ENCODE measurements at regions not wholly inside any gene's neighbourhood (a gene's known extent, or its start where the extent isn't known, plus 50 kb on each side); places are given as distances from the start of the nearest gene placed in this dataset.

DNA sequence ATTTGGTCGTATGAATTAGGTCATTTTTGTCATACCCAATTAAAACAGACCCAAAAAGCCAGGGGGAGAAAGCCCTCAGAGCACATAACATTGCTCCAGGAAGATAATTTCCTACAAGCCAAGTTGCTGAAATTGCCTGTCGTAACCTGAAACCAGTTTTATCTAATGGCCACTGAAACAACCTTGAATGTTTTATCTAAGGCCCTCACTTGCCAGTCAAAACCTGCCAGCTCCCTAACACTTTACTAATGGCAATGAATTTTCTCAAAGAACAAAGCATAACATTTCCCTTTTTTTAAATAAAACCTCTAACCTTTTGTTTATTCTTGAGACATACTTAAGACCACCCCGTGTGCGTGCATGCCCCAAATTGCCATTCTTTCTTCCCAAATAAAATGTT is 496.2 kb upstream of the KLHL1 start (continued):
- TF ChIP-seq, protein P1, sequence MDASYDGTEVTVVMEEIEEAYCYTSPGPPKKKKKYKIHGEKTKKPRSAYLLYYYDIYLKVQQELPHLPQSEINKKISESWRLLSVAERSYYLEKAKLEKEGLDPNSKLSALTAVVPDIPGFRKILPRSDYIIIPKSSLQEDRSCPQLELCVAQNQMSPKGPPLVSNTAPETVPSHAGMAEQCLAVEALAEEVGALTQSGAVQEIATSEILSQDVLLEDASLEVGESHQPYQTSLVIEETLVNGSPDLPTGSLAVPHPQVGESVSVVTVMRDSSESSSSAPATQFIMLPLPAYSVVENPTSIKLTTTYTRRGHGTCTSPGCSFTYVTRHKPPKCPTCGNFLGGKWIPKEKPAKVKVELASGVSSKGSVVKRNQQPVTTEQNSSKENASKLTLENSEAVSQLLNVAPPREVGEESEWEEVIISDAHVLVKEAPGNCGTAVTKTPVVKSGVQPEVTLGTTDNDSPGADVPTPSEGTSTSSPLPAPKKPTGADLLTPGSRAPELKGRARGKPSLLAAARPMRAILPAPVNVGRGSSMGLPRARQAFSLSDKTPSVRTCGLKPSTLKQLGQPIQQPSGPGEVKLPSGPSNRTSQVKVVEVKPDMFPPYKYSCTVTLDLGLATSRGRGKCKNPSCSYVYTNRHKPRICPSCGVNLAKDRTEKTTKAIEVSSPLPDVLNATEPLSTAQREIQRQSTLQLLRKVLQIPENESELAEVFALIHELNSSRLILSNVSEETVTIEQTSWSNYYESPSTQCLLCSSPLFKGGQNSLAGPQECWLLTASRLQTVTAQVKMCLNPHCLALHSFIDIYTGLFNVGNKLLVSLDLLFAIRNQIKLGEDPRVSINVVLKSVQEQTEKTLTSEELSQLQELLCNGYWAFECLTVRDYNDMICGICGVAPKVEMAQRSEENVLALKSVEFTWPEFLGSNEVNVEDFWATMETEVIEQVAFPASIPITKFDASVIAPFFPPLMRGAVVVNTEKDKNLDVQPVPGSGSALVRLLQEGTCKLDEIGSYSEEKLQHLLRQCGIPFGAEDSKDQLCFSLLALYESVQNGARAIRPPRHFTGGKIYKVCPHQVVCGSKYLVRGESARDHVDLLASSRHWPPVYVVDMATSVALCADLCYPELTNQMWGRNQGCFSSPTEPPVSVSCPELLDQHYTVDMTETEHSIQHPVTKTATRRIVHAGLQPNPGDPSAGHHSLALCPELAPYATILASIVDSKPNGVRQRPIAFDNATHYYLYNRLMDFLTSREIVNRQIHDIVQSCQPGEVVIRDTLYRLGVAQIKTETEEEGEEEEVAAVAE (CRISPR knock-in tag; IDR thresholded peaks at IDR 0.05; ENCODE audit: borderline replicate concordance), result no peak
- TF ChIP-seq, protein P2, sequence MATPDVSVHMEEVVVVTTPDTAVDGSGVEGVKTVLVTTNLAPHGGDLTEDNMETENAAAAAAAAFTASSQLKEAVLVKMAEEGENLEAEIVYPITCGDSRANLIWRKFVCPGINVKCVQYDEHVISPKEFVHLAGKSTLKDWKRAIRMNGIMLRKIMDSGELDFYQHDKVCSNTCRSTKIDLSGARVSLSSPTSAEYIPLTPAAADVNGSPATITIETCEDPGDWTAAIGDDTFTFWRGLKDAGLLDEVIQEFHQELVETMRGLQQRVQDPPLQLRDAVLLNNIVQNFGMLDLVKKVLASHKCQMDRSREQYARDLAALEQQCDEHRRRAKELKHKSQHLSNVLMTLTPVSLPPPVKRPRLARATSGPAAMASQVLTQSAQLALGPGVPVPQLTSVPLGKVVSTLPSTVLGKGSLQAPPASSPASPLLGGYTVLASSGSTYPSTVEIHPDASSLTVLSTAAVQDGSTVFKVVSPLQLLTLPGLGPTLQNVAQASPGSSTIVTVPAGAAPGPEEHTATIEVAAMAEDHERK (CRISPR knock-in tag; IDR thresholded peaks at IDR 0.05; ENCODE audit: low read depth), result no peak
- TF ChIP-seq, protein P3, sequence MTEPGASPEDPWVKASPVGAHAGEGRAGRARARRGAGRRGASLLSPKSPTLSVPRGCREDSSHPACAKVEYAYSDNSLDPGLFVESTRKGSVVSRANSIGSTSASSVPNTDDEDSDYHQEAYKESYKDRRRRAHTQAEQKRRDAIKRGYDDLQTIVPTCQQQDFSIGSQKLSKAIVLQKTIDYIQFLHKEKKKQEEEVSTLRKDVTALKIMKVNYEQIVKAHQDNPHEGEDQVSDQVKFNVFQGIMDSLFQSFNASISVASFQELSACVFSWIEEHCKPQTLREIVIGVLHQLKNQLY (CRISPR knock-in tag; IDR thresholded peaks at IDR 0.05), result no peak

DNA sequence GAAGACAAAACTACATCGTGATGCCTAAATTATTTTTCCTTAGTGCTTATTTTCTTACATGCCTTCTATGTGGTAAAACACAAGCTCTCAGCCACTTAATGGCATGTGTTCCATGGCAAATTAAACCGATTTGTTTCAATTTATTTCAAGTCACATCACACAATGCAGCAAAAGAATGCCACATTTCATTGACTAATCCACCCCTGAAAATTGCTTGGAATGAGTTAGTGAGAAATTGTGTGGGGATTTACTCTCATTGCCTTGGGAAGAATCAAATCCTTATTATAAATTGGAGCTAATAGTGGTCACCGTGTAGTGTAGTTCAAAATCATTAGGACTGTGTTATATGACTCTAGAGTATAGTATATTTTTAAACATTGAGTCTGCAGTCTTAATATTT is 485.5 kb upstream of the KLHL1 start:
- ChIA-PET CTCF (ENCODE audit: low intra/inter-chr PET ratio, low total read pairs) (no interaction called here), POLR2A (no interaction called here)
- H3K79me2 ChIP-seq (ENCODE audit: insufficient read depth, low read length), result no peaks in the 10 kb centered on the region
- ATAC-seq (no peak), FAIRE-seq (no peak), DNase-seq (ENCODE audit: low spot score) (no peak)
- H3K9ac ChIP-seq (ENCODE audit: insufficient read depth, low read depth, low read length), result no peak overlapping the region
- H3K27me3 ChIP-seq (ENCODE audit: control insufficient read depth in 1 of 2, insufficient read depth in 2 of 2, low read length in 2 of 2), result no peaks in the 10 kb centered on the region
- TF ChIP-seq ZFP36L1 (CRISPR knock-in tag; IDR thresholded peaks at IDR 0.05), result no peak
- TF ChIP-seq, protein P4, sequence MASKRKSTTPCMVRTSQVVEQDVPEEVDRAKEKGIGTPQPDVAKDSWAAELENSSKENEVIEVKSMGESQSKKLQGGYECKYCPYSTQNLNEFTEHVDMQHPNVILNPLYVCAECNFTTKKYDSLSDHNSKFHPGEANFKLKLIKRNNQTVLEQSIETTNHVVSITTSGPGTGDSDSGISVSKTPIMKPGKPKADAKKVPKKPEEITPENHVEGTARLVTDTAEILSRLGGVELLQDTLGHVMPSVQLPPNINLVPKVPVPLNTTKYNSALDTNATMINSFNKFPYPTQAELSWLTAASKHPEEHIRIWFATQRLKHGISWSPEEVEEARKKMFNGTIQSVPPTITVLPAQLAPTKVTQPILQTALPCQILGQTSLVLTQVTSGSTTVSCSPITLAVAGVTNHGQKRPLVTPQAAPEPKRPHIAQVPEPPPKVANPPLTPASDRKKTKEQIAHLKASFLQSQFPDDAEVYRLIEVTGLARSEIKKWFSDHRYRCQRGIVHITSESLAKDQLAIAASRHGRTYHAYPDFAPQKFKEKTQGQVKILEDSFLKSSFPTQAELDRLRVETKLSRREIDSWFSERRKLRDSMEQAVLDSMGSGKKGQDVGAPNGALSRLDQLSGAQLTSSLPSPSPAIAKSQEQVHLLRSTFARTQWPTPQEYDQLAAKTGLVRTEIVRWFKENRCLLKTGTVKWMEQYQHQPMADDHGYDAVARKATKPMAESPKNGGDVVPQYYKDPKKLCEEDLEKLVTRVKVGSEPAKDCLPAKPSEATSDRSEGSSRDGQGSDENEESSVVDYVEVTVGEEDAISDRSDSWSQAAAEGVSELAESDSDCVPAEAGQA (IDR thresholded peaks at IDR 0.05; ENCODE audit: low read depth), result no peak
- TF ChIP-seq, protein P4 (CRISPR knock-in tag; IDR thresholded peaks at IDR 0.05; ENCODE audit: borderline replicate concordance), result no peak
- WGBS (ENCODE audit: low lambda C conversion rate), result 7% methylated on average over 3 of the region's 3 CpGs
- H3K4me2 ChIP-seq (ENCODE audit: low read depth, low read length), result no peak overlapping the region
- no TSS peak for BruUV-seq (replicated peaks)
- no peak overlapping the region for H2AFZ ChIP-seq (ENCODE audit: low read length)
- H3K4me1 ChIP-seq (ENCODE audit: insufficient read depth, low read length), result no peaks in the 10 kb centered on the region
- in situ Hi-C loops (cut with HindIII; ENCODE audit: extremely low pct_ligation_motif_present, low pct_unique_long_range_greater_than_20kb), result no loop called here
- no peaks in the 10 kb centered on the region for H4K20me1 ChIP-seq (ENCODE audit: insufficient read depth, low read length)
- no peaks in the 10 kb centered on the region for H3K36me3 ChIP-seq (replicated peaks in 1 of 2; ENCODE audit: control insufficient read depth in 1 of 2, insufficient read depth in 2 of 2, low read length in 2 of 2)
- no peak overlapping the region for H3K4me3 ChIP-seq (replicated peaks in 1 of 3; ENCODE audit: insufficient read depth in 1 of 3, low read depth in 2 of 3, low read length in 3 of 3)
- intact Hi-C loops (cut with micrococcal nuclease; ENCODE audit: unreplicated experiment), result no loop called here
- H3K27ac ChIP-seq (ENCODE audit: extremely low read length, insufficient read depth, low read length), result no peak overlapping the region
- no peaks in the 10 kb centered on the region for H3K9me3 ChIP-seq (ENCODE audit: low read length)
